Right cardiac atrium (tissue), 5 donors: ENCODE measurements at regions not wholly inside any gene's neighbourhood (a gene's known extent, or its start where the extent isn't known, plus 50 kb on each side); places are given as distances from the start of the nearest gene placed in this dataset.

ENCODE experiments used
- ATAC-seq, 2 donors: fragments of 200-7000 bp; cut with Tn5 transposase; one replicate each; pipeline versions ENCODE4 v1.8.0 to v1.9.1; 2020; ENCODE audit warnings: moderate library complexity in 2 of 2, mild to moderate bottlenecking in 1 of 2
- DNase-seq, 3 donors: peaks; one replicate each; pipeline ENCODE4 v3.0.0-alpha.2; 2020
- H3K27ac ChIP-seq: one replicate; pipeline ENCODE4 v1.5.1; 2013; ENCODE audit warnings: mild to moderate bottlenecking, low read length, control low read depth, moderate library complexity
- H3K27me3 ChIP-seq: one replicate; pipeline ENCODE4 v1.6.1; 2013; ENCODE audit not compliant: control insufficient read depth, insufficient read depth
- H3K4me1 ChIP-seq: one replicate; pipeline ENCODE4 v1.6.1; 2013; ENCODE audit warnings: low read length; ENCODE audit not compliant: control insufficient read depth, insufficient read depth
- H3K4me3 ChIP-seq: one replicate; pipeline ENCODE4 v1.5.1; 2013; ENCODE audit warnings: low read length, control low read depth
- H3K9me3 ChIP-seq: one replicate; pipeline ENCODE4 v1.6.1; 2013; ENCODE audit warnings: low read length; ENCODE audit not compliant: control insufficient read depth
- WGBS: extraction: QIAGEN DNeasy Blood & Tissue Kit; methylation state at CpG from one replicate; pipeline ENCODE4 v1.1.7; 2013; 5-methylcytosine and 5-hydroxymethylcytosine counted together
- intact Hi-C, 4 donors: fragments of 100-400 bp; cut with DNase I; formaldehyde crosslinking; loops; one replicate each; pipeline versions ENCODE4 v1.11.0 to v1.14.0; 2022 to 2023
- donor health status: healthy with polysubstance abuse.
- donor health status: DM: no; HTN: yes; CAD: no.
- donor health status: DM: no; HTN: no; CAD: no.
- donor health status: DM: no; HTN: yes; CAD: no; lungs with severe emphysema.
- donor health status: DM: yes; HTN: yes; CAD: no.

- Histone ChIP-seq H3K4me1 (no peaks in the 10 kb centered on the region), H3K9me3 (no peaks in the 10 kb centered on the region), H3K4me3 (no peak overlapping the region), H3K27ac (no peak overlapping the region), H3K27me3 (no peaks in the 10 kb centered on the region)
- 92% methylated on average over 6 of the region's 6 CpGs for WGBS
- ATAC-seq = no peak
- intact Hi-C loops = no loop called here
- no peak for DNase-seq
Observed at GRCh38 chr18:24831081-24831480, 370.6 kb downstream of the HRH4 start.

- no peaks in the 10 kb centered on the region for H3K4me1 ChIP-seq
- no peaks in the 10 kb centered on the region for H3K27me3 ChIP-seq
- DNase-seq (no peak), ATAC-seq (no peak)
- H3K4me3 ChIP-seq = no peak overlapping the region
- H3K9me3 ChIP-seq = no peaks in the 10 kb centered on the region
- no peak overlapping the region for H3K27ac ChIP-seq
- 43% methylated on average over 11 of the region's 11 CpGs for WGBS
- intact Hi-C loops = no loop called here
Observed at GRCh38 chr18:24831871-24832665, 371.6 kb downstream of the HRH4 start.

- ATAC-seq = no peak
- Histone ChIP-seq H3K27me3 (no peaks in the 10 kb centered on the region), H3K4me1 (no peaks in the 10 kb centered on the region), H3K4me3 (no peak overlapping the region), H3K27ac (no peak overlapping the region), H3K9me3 (no peaks in the 10 kb centered on the region)
- intact Hi-C loops = no loop called here
- no peak for DNase-seq
- WGBS = 78% methylated on average over 1 of the region's 1 CpG
Observed at GRCh38 chr18:24835751-24836150, 375.3 kb downstream of the HRH4 start.

- Histone ChIP-seq H3K27me3 (no peaks in the 10 kb centered on the region), H3K4me3 (no peak overlapping the region), H3K27ac (no peak overlapping the region), H3K4me1 (no peaks in the 10 kb centered on the region), H3K9me3 (no peaks in the 10 kb centered on the region)
- intact Hi-C loops = no loop called here
- WGBS = 36% methylated on average over 3 of the region's 3 CpGs
- DNase-seq (no peak), ATAC-seq (no peak)
Observed at GRCh38 chr18:24837066-24837465, 376.6 kb downstream of the HRH4 start.

GRCh38 chr18:24840051-24840450, 379.6 kb downstream of the HRH4 start:
- WGBS = 85% methylated on average over 3 of the region's 3 CpGs
- intact Hi-C loops = no loop called here
- Histone ChIP-seq H3K4me1 (no peaks in the 10 kb centered on the region), H3K27me3 (no peaks in the 10 kb centered on the region), H3K27ac (no peak overlapping the region), H3K4me3 (no peak overlapping the region), H3K9me3 (no peaks in the 10 kb centered on the region)
- ATAC-seq (no peak), DNase-seq (no peak)

GRCh38 chr18:24840640-24841039, 380.2 kb downstream of the HRH4 start:
- Histone ChIP-seq H3K4me3 (no peak overlapping the region), H3K27me3 (no peaks in the 10 kb centered on the region), H3K9me3 (no peaks in the 10 kb centered on the region), H3K4me1 (no peaks in the 10 kb centered on the region), H3K27ac (no peak overlapping the region)
- intact Hi-C loops = no loop called here
- no peak for ATAC-seq
- DNase-seq = no peak
- WGBS = 91% methylated on average over 6 of the region's 6 CpGs

GRCh38 chr18:24841536-24841935, 381.1 kb downstream of the HRH4 start:
- no peaks in the 10 kb centered on the region for H3K27me3 ChIP-seq
- intact Hi-C loops = no loop called here
- H3K27ac ChIP-seq = no peak overlapping the region
- 87% methylated on average over 8 of the region's 8 CpGs for WGBS
- H3K4me1 ChIP-seq = no peaks in the 10 kb centered on the region
- no peak for DNase-seq
- H3K9me3 ChIP-seq = no peaks in the 10 kb centered on the region
- ATAC-seq = no peak
- H3K4me3 ChIP-seq = no peak overlapping the region

- Histone ChIP-seq H3K9me3 (no peaks in the 10 kb centered on the region), H3K27me3 (no peaks in the 10 kb centered on the region), H3K4me1 (no peaks in the 10 kb centered on the region), H3K27ac (no peak overlapping the region), H3K4me3 (no peak overlapping the region)
- 96% methylated on average over 1 of the region's 1 CpG for WGBS
- intact Hi-C loops = no loop called here
- no peak for DNase-seq
- ATAC-seq = no peak
Observed at GRCh38 chr18:24843123-24843522, 382.7 kb downstream of the HRH4 start.

GRCh38 chr18:24846138-24846537, 385.7 kb downstream of the HRH4 start:
- WGBS = 85% methylated on average over 2 of the region's 2 CpGs
- ATAC-seq = no peak

GRCh38 chr18:24850532-24850931, 390.1 kb downstream of the HRH4 start:
- Histone ChIP-seq H3K27ac (no peak overlapping the region), H3K4me3 (no peak overlapping the region), H3K27me3 (no peaks in the 10 kb centered on the region), H3K9me3 (no peaks in the 10 kb centered on the region), H3K4me1 (no peaks in the 10 kb centered on the region)
- no peak for ATAC-seq
- intact Hi-C loops = no loop called here
- DNase-seq = no peak
- 82% methylated on average over 7 of the region's 7 CpGs for WGBS

More at GRCh38 chr18:24846138-24846537, 385.7 kb downstream of the HRH4 start:
- H3K4me3 ChIP-seq = no peak overlapping the region
- H3K4me1 ChIP-seq = no peaks in the 10 kb centered on the region
- intact Hi-C loops = no loop called here
- no peaks in the 10 kb centered on the region for H3K27me3 ChIP-seq
- no peak overlapping the region for H3K27ac ChIP-seq
- DNase-seq = no peak
- no peaks in the 10 kb centered on the region for H3K9me3 ChIP-seq

- no peak for ATAC-seq
- 97% methylated on average over 4 of the region's 4 CpGs for WGBS
- DNase-seq = no peak
- no peak overlapping the region for H3K4me3 ChIP-seq
- no peaks in the 10 kb centered on the region for H3K4me1 ChIP-seq
- no peak overlapping the region for H3K27ac ChIP-seq
- intact Hi-C loops = no loop called here
- H3K9me3 ChIP-seq = no peaks in the 10 kb centered on the region
- H3K27me3 ChIP-seq = no peaks in the 10 kb centered on the region
Observed at GRCh38 chr18:24853076-24853475, 392.6 kb downstream of the HRH4 start.
